Caco-2 (cell line): ENCODE measurements at regions not wholly inside any gene's neighbourhood (a gene's known extent, or its start where the extent isn't known, plus 50 kb on each side); places are given as distances from the start of the nearest gene placed in this dataset.

Experiments used
- BruUV-seq: library from RNA; stranded (reverse); fragments of 400-500 nt; replicated peaks from 2 replicates; lab custom pipeline; 2021; lab: Mats Ljungman, UMichigan
- CTCF ChIA-PET: fragments of 300-600 bp; sonication (Branson Sonifier 250); formaldehyde crosslinking; loops from one replicate; lab custom pipeline; 2022; ENCODE audit warnings: antibody characterized with exemption; lab: Charles Lee
- POLR2A ChIA-PET: fragments of 300-600 bp; sonication (Branson Sonifier 250); formaldehyde crosslinking; loops from one replicate; lab custom pipeline; 2022; ENCODE audit warnings: antibody characterized with exemption; lab: Charles Lee
- DNase-seq, 2 experiments: peaks; one replicate each; pipeline versions ENCODE4 v3.0.0 to v3.0.0-alpha.2; 2020 to 2022
- H3K27me3 ChIP-seq: replicated peaks from 2 replicates; pipeline ENCODE4 v1.6.0; 2011; ENCODE audit warnings: low read length; ENCODE audit not compliant: control insufficient read depth, insufficient read depth
- H3K36me3 ChIP-seq: 2 replicates; pipeline ENCODE4 v1.5.1; 2011; ENCODE audit warnings: low read length; ENCODE audit not compliant: control insufficient read depth, insufficient read depth
- H3K4me1 ChIP-seq: fragments of 250-450 bp; sonication (Bioruptor Pico); 2 replicates; pipeline ENCODE4 v1.5.1; 2020; ENCODE audit warnings: mild to moderate bottlenecking
- H3K4me3 ChIP-seq: 2 replicates; pipeline ENCODE4 v1.5.1; 2011; ENCODE audit warnings: low read depth, mild to moderate bottlenecking, control low read depth, low read length
- H3K9me3 ChIP-seq: fragments of 250-450 bp; sonication (Bioruptor Pico); 2 replicates; pipeline ENCODE4 v1.5.1; 2020; ENCODE audit warnings: mild to moderate bottlenecking, moderate library complexity
- H3K27ac Mint-ChIP-seq: one replicate; pipeline ENCODE4 v1.8.0; 2022; ENCODE audit warnings: mixed read lengths; ENCODE audit not compliant: unreplicated experiment
- H3K27me3 Mint-ChIP-seq: one replicate; pipeline ENCODE4 v1.8.0; 2022; ENCODE audit warnings: mixed read lengths; ENCODE audit not compliant: insufficient read depth, unreplicated experiment
- H3K36me3 Mint-ChIP-seq: one replicate; pipeline ENCODE4 v1.8.0; 2022; ENCODE audit warnings: mild to moderate bottlenecking, mixed read lengths; ENCODE audit not compliant: insufficient read depth, unreplicated experiment
- H3K4me1 Mint-ChIP-seq: one replicate; pipeline ENCODE4 v1.8.0; 2022; ENCODE audit warnings: low read depth, mixed read lengths; ENCODE audit not compliant: unreplicated experiment
- H3K4me3 Mint-ChIP-seq: one replicate; pipeline ENCODE4 v1.8.0; 2022; ENCODE audit warnings: mild to moderate bottlenecking, moderate library complexity, mixed read lengths; ENCODE audit not compliant: unreplicated experiment
- H3K9me3 Mint-ChIP-seq: one replicate; pipeline ENCODE4 v1.8.0; 2022; ENCODE audit warnings: mixed read lengths; ENCODE audit not compliant: unreplicated experiment
- CTCF ChIP-seq, 2 experiments: fragments of 200-600 bp in 1 of 2; IDR thresholded peaks; 1 replicate in 1 of 2; 2 replicates in 1 of 2; pipeline versions ENCODE4 v1.5.1 to v1.8.0; 2011 to 2022; ENCODE audit warnings: antibody characterized with exemption in 1 of 2, control low read depth in 1 of 2, inconsistent platforms in 1 of 2, low read depth in 1 of 2, low read length in 1 of 2, mild to moderate bottlenecking in 1 of 2, moderate library complexity in 1 of 2; ENCODE audit not compliant: insufficient read depth in 1 of 2, severe bottlenecking in 1 of 2, unreplicated experiment in 1 of 2
- intact Hi-C: fragments of 100-400 bp; cut with micrococcal nuclease; formaldehyde crosslinking; loops from one replicate; pipeline ENCODE4 v1.10.0; 2022; ENCODE audit not compliant: unreplicated experiment

GRCh38 chr9:105129731-105130130, 114.7 kb upstream of the SLC44A1 start:
- Mint-ChIP-seq H3K4me1 (peaks cover 14% of the 10 kb centered on the region), H3K27me3 (no peaks in the 10 kb centered on the region), H3K36me3 (peaks cover 6% of the 10 kb centered on the region), H3K9me3 (no peaks in the 10 kb centered on the region), H3K27ac (no peak overlapping the region), H3K4me3 (no peak overlapping the region)
- Histone ChIP-seq H3K27me3 (no peaks in the 10 kb centered on the region), H3K4me3 (no peak overlapping the region), H3K9me3 (no peaks in the 10 kb centered on the region), H3K4me1 (peaks cover 14% of the 10 kb centered on the region), H3K36me3 (no peaks in the 10 kb centered on the region)
- BruUV-seq: no TSS peak
- no peak for TF ChIP-seq CTCF (IDR thresholded peaks at IDR 0.05; ENCODE audit: insufficient read depth in 1 of 2, low read depth in 1 of 2, low read length in 1 of 2, severe bottlenecking in 1 of 2, unreplicated experiment in 1 of 2)
- CTCF ChIA-PET: no interaction called here
- intact Hi-C loops: loop anchor here (5.0 kb wide), 1 partner anchor 62 kb away; no protein-coding TSS in a partner anchor
- no peak for DNase-seq
- POLR2A ChIA-PET: no interaction called here

DNA sequence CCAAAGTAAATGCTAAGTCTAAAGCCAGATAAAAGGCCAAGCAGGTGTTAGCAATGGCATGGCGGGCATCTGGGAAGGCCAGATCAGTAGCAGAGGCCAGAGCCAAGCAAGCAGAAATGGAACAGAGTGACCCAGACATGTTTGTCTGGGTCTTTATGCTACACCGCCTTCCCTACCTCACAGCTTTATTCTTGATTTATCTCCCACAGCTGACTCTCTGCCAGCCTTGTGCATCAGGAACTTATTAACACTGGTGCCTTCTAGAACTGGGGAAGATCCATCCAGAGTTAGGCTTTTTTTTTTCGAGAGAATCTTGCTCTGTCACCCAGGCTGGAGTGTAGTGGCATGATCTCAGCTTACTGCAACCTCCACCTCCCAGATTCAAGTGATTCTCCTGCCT, 112.5 kb upstream of the SLC44A1 start:
- H3K4me3 Mint-ChIP-seq: no peak overlapping the region
- no peak for TF ChIP-seq CTCF (IDR thresholded peaks at IDR 0.05; ENCODE audit: insufficient read depth in 1 of 2, low read depth in 1 of 2, low read length in 1 of 2, severe bottlenecking in 1 of 2, unreplicated experiment in 1 of 2)
- intact Hi-C loops: no loop called here
- CTCF ChIA-PET: interaction anchor here (1.0 kb wide), 1 partner anchor 205 kb away, joined by 3 read pairs; no protein-coding TSS in a partner anchor
- H3K36me3 ChIP-seq: no peaks in the 10 kb centered on the region
- no peaks in the 10 kb centered on the region for H3K9me3 ChIP-seq
- BruUV-seq: no TSS peak
- H3K36me3 Mint-ChIP-seq: peaks cover 3% of the 10 kb centered on the region
- H3K27ac Mint-ChIP-seq: no peak overlapping the region
- no peaks in the 10 kb centered on the region for H3K27me3 ChIP-seq
- peaks cover 10% of the 10 kb centered on the region for H3K4me1 Mint-ChIP-seq
- POLR2A ChIA-PET: no interaction called here
- no peaks in the 10 kb centered on the region for H3K27me3 Mint-ChIP-seq
- DNase-seq: no peak
- H3K9me3 Mint-ChIP-seq: no peaks in the 10 kb centered on the region
- peaks cover 11% of the 10 kb centered on the region for H3K4me1 ChIP-seq
- H3K4me3 ChIP-seq: no peak overlapping the region

- Histone ChIP-seq H3K36me3 (no peaks in the 10 kb centered on the region), H3K9me3 (no peaks in the 10 kb centered on the region), H3K4me1 (peaks cover 5% of the 10 kb centered on the region), H3K27me3 (no peaks in the 10 kb centered on the region), H3K4me3 (no peak overlapping the region)
- H3K27ac Mint-ChIP-seq: no peak overlapping the region
- CTCF ChIA-PET: no interaction called here
- no peaks in the 10 kb centered on the region for H3K36me3 Mint-ChIP-seq
- H3K4me1 Mint-ChIP-seq: peaks cover 6% of the 10 kb centered on the region
- POLR2A ChIA-PET: no interaction called here
- no peaks in the 10 kb centered on the region for H3K27me3 Mint-ChIP-seq
- intact Hi-C loops: loop anchor here (1.0 kb wide), 1 partner anchor 33 kb away; no protein-coding TSS in a partner anchor
- TF ChIP-seq CTCF (IDR thresholded peaks at IDR 0.05; ENCODE audit: insufficient read depth in 1 of 2, low read depth in 1 of 2, low read length in 1 of 2, severe bottlenecking in 1 of 2, unreplicated experiment in 1 of 2): no peak
- H3K9me3 Mint-ChIP-seq: no peaks in the 10 kb centered on the region
- DNase-seq: no peak
- no TSS peak for BruUV-seq
- H3K4me3 Mint-ChIP-seq: no peak overlapping the region
Measured at GRCh38 chr9:105132606-105133005, 111.8 kb upstream of the SLC44A1 start.
